ENCODE measurements at regions not wholly inside any gene's neighbourhood (a gene's known extent, or its start where the extent isn't known, plus 50 kb on each side); places are given as distances from the start of the nearest gene placed in this dataset.

GRCh38 chr4:23106516-23106915 is 413.8 kb downstream of the GBA3 start:
- H3K36me3 ChIP-seq, result no peaks in the 10 kb centered on the region
- H3K4me3 ChIP-seq, result no peak overlapping the region
- no peak for TF ChIP-seq POLR2A (IDR thresholded peaks at IDR 0.05)
- TF ChIP-seq CTCF (IDR thresholded peaks at IDR 0.05), result no peak
- intact Hi-C loops (cut with DNase I; ENCODE audit: low total_unique reads), result no loop called here
- no peaks in the 10 kb centered on the region for H3K4me1 ChIP-seq
- no peak for DNase-seq
- no peaks in the 10 kb centered on the region for H3K9me3 ChIP-seq
- no peaks in the 10 kb centered on the region for H3K27me3 ChIP-seq
- H3K27ac ChIP-seq, result no peak overlapping the region

- Histone ChIP-seq H3K4me1 (no peaks in the 10 kb centered on the region), H3K27ac (no peak overlapping the region), H3K4me3 (no peak overlapping the region), H3K27me3 (no peaks in the 10 kb centered on the region), H3K9me3 (no peaks in the 10 kb centered on the region), H3K36me3 (no peaks in the 10 kb centered on the region)
- intact Hi-C loops (cut with DNase I; ENCODE audit: low total_unique reads), result no loop called here
- TF ChIP-seq CTCF (IDR thresholded peaks at IDR 0.05) (no peak), POLR2A (IDR thresholded peaks at IDR 0.05) (no peak)
- DNase-seq, result no peak
Measured at GRCh38 chr4:23105759-23106370, 413.1 kb downstream of the GBA3 start.

- intact Hi-C loops (cut with DNase I; ENCODE audit: low total_unique reads), result no loop called here
- Histone ChIP-seq H3K27ac (no peak overlapping the region), H3K4me1 (no peaks in the 10 kb centered on the region), H3K27me3 (no peaks in the 10 kb centered on the region), H3K36me3 (no peaks in the 10 kb centered on the region), H3K9me3 (no peaks in the 10 kb centered on the region), H3K4me3 (no peak overlapping the region)
- TF ChIP-seq CTCF (IDR thresholded peaks at IDR 0.05) (no peak), POLR2A (IDR thresholded peaks at IDR 0.05) (no peak)
- DNase-seq, result no peak
Measured at GRCh38 chr4:23097251-23097650, 404.5 kb downstream of the GBA3 start.

- no peaks in the 10 kb centered on the region for H3K27me3 ChIP-seq
- H3K9me3 ChIP-seq, result no peaks in the 10 kb centered on the region
- no peak for DNase-seq
- no peak overlapping the region for H3K4me3 ChIP-seq
- TF ChIP-seq POLR2A (IDR thresholded peaks at IDR 0.05), result no peak
- no peak for TF ChIP-seq CTCF (IDR thresholded peaks at IDR 0.05)
- H3K36me3 ChIP-seq, result no peaks in the 10 kb centered on the region
- intact Hi-C loops (cut with DNase I; ENCODE audit: low total_unique reads), result no loop called here
- no peaks in the 10 kb centered on the region for H3K4me1 ChIP-seq
- H3K27ac ChIP-seq, result no peak overlapping the region
Measured at GRCh38 chr4:23091711-23092110, 399.0 kb downstream of the GBA3 start.

- TF ChIP-seq POLR2A (IDR thresholded peaks at IDR 0.05) (no peak), CTCF (IDR thresholded peaks at IDR 0.05) (no peak)
- Histone ChIP-seq H3K36me3 (no peaks in the 10 kb centered on the region), H3K4me1 (no peaks in the 10 kb centered on the region), H3K4me3 (no peak overlapping the region), H3K27ac (no peak overlapping the region), H3K27me3 (no peaks in the 10 kb centered on the region), H3K9me3 (no peaks in the 10 kb centered on the region)
- intact Hi-C loops (cut with DNase I; ENCODE audit: low total_unique reads), result no loop called here
- no peak for DNase-seq
Measured at GRCh38 chr4:23085249-23085568, 392.5 kb downstream of the GBA3 start.

All from uterus (tissue), 3 donors.